NCI-H1048 (cell line): ENCODE measurements at regions not wholly inside any gene's neighbourhood (a gene's known extent, or its start where the extent isn't known, plus 50 kb on each side); places are given as distances from the start of the nearest gene placed in this dataset.

ENCODE experiments used
- DNase-seq: peaks from one replicate; lab custom pipeline; 2025; lab: John Stamatoyannopoulos, UW

GRCh38 chr3:66592927-66593625 is 92.3 kb upstream of the LRIG1 start:
- no peak for DNase-seq

- no peak for DNase-seq
Observed at GRCh38 chr3:66593978-66594377, 93.2 kb upstream of the LRIG1 start.

GRCh38 chr3:66597308-66597863 is 96.6 kb upstream of the LRIG1 start:
- DNase-seq: no peak

- no peak for DNase-seq
Observed at GRCh38 chr3:66598168-66598567, 97.3 kb upstream of the LRIG1 start.

GRCh38 chr3:66602237-66602636 is 101.4 kb upstream of the LRIG1 start:
- DNase-seq: no peak

GRCh38 chr3:66602691-66603090 is 101.9 kb upstream of the LRIG1 start:
- no peak for DNase-seq

DNA sequence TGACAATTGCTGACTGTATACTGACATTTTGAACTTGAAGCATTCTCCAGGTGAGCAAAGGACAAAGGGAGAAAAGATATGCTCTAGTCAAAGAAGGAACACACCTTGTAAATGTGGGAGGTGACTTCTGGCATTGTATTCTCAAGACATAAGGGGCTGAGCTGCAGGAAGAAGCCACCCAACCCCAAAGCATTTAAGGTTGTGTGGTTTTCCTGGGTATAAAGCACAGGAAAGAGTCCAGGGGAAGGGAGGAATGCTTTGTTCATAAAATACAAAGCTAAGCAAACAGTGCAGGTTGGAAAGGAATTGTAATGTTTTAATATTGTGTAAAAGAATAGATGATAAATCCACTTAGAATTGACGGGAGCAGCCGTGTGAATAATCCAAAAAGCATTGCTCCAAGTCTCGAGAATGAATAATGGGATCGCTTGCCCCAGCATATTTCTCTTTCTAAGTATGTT is 102.4 kb upstream of the LRIG1 start:
- no peak for DNase-seq

GRCh38 chr3:66604481-66604880 is 103.7 kb upstream of the LRIG1 start:
- no peak for DNase-seq

- no peak for DNase-seq
Observed at GRCh38 chr3:66606126-66606525, 105.3 kb upstream of the LRIG1 start.

DNA sequence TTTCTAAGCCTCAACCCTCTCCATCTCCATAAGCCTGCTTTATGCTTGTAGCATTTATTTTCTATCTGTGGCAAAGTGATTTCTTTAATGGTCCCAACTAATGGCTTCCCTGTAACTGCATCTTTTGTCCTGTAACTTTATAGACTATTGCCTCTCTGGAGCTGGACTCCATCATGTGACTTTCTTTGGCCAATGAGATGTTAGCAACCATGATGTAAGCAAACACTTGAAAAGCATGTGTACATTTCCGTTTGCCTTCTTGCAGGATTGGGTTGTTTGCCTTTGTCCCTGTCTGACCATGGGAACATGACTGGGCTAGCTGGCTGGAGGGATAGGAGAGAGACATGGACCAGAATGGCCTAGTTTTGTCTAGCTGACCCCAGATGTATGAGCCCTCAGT is 106.0 kb upstream of the LRIG1 start:
- DNase-seq: no peak

DNA sequence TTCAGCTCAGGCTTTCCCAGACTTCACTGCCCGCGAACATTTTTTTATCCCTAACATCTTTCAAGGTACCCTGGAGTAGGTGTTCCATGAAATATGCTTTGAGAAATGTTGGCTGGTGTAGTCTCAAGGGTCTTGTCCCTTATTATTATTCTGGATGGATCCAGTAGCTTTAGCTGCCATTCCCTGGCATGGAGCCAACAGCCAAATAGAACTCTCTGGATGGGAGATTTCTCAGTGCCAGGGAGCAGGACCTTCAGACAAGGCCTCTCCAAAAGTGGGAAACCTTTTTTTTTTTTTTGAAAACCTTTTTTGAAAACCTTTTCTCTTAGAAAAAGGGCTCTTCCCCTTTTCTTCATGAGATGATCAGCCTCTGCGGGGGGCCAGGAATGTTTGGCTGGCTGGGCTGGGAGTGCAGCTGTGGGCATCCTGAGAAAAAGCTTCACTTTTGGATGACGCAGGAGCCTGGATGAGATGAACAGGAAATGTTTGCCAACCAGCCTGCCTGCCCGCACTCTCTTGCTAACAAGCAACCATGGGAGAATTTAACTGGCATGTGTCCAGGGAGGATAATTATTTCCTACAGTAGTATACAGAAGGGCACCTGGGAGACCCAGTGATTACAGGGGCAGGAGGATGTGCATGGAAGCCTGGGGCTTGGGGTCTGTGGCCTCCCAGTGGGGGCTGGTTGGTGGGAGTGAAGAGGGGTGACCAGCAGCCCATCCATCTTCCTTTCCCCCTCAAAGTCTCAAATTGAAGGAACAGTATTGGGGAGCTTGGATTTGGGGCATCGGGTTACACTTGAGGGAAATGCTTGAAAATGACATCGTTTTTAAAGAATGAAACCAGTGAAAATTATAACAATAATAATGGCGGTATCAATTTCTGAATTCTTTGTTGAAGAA is 109.1 kb upstream of the LRIG1 start:
- DNase-seq: no peak

- DNase-seq: no peak
Observed at GRCh38 chr3:66610562-66610909, 109.7 kb upstream of the LRIG1 start.

- no peak for DNase-seq
Observed at GRCh38 chr3:66615643-66616301, 115.0 kb upstream of the LRIG1 start.

DNA sequence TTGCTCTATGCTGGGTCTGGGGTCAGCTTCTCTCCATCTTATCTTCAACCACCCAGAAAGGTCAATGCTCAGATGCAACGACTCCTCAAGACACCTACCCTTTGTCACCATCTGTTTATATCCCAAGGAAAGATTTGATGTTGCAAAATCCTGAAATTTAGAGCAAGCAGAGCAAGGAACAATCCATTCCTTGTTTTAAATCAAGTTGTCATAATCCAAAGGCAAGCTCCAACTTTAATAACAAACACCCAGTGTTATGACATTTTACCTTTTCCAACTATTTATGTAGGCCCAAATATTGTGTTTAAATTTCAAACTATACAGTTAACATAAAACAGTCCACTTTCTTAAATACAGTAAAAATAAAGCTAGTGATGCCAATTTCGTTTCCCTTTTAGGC is 116.5 kb upstream of the LRIG1 start:
- DNase-seq: no peak

DNA sequence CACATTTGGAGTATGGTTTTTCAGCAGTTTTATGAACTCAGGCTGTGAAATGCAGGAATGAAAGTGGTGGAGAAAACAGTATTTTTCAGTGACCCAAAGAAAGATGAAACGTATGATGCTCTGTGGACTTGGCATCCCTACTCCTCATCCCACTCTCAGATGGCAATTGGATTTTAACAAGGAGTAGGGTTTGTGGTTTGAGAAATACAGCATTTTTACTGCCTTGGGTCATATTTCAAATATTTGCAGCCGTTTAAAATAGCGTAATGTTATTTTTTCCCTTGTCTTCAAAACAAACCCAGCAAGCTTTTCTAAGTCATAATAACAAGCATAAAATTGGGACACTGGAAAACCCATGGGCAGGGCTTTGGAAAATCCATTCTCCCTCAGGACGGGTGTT is 117.2 kb upstream of the LRIG1 start:
- DNase-seq: no peak

- DNase-seq: no peak
Observed at GRCh38 chr3:66620296-66620695, 119.5 kb upstream of the LRIG1 start.

GRCh38 chr3:66622756-66623457 is 122.1 kb upstream of the LRIG1 start:
- DNase-seq: no peak

DNA sequence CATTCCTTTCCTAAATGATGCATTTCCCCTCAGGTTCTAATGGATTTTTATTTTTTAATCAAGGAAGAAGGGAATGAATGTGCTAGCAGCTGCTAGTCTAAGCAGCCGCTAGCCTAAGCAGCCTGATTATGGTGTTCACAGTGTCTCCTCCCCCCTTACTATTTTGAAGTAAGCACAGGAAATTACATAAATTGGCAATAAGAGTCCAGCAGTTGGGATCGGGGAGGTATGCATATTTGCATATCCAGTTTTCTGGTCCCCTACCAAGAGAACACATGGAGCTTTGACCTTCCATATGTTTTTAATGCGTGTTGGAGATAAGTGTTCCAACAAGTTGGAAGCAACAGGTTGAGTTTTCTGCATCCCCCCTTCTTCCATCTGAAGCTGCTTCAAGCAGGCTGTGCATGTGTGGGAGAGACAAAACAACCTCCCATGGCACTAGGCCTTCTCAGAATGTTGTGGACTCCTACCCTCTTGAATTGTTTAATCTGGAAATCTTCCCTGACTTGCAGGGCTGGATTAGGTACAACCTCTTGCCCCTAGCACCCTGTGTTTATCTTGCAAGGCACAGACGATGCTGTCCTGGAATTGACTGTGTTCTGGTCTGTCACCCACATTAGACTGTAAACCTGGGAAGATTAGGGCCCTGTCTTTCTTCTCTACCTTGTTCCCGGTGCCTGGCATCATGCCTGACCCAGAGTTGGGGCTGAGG is 124.8 kb upstream of the LRIG1 start:
- DNase-seq: peak; percentile 19

GRCh38 chr3:66629150-66629981 is 128.5 kb upstream of the LRIG1 start:
- no peak for DNase-seq

DNA sequence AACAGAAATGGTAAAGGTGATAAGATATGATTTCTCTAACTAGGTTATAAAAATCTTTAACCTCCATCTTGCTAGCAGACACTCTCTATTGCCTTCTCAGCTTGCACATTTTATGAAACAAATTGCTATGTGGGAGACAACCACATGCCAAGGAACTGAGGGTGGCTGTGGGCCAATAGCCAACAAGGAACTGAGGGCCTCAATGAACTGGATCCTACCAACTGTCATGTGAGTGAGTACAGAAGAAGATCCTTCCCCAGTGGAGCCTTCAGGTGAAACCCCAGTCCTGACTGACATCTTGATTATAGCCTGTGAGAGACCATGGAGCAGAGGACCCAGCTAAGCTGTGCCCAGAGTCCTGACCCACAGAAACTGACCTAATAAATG is 129.2 kb upstream of the LRIG1 start:
- DNase-seq: no peak
